M059J (cell line): ENCODE measurements at regions not wholly inside any gene's neighbourhood (a gene's known extent, or its start where the extent isn't known, plus 50 kb on each side); places are given as distances from the start of the nearest gene placed in this dataset.
A peak's percentile ranks its signal among the peaks of the same experiment; 100 is the strongest.

Experiments
- DNase-seq: peaks from one replicate; pipeline ENCODE4 v3.0.0-alpha.2; 2012; ENCODE audit warnings: low read depth

DNA sequence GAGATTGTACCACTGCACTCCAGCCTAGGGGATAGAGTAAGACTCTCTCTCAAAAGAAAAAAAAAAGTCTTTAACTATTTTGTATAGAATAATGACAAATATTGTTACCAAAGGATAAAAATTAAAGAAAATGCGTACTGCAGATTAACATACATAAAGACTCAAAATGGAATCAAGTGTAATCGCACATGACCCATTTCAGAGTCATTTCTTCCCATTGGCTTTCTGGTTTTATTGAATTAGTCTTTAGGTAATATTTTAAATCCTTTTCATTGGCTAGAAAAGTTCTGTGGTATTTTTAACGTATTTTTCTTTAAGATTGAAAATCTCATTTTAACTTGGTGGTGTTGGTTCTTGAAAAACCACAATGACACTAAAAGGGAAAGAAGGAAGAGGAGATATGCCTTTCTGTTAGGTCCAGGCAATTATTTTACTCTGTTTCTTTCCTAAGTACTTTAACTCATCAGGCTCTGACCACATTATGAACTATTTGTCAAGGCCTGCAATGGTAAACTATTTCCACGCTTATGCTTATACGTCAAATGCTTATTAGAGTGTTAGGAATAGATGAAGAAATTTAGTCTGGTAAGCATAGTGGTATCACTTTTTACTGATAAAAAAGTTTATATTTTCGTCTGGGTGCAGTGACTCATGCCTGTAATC, 52.3 kb downstream of the PLEKHG1 start:
- no peak for DNase-seq

DNA sequence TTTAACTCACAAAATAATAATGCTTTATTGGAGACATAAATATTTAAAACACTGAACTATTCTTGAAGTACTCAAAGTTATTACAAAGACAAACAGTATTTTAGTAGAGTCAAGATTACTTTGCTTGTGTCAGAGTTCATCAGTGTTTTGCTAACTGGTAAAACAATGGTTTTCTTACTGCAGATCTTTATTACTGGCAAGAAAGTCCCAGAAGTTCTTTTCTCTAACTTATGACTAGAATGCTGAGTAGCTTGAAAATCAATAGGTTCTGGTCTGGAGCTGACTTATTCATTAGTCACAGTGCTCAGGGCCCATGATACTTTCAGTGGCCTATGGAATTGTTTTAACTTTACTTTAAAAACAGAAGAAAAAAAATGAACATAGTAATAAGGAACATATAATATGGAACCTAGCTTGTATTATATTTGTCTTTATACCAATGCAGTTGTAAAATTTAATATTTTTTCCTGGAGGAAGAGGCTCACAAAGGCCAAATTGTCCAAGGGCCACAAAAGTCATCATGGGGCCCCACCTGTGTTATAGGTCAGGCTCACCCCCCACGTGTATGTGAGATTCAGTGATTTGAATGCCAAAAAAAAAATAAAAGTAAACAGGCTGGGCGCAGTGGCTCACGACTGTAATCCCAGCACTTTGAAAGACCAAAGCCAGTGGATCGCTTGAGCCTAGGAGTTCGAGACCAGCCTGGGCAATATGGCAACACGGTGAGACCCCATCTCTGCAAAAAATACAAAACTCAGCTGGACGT, 53.3 kb downstream of the PLEKHG1 start:
- DNase-seq: no peak

DNA sequence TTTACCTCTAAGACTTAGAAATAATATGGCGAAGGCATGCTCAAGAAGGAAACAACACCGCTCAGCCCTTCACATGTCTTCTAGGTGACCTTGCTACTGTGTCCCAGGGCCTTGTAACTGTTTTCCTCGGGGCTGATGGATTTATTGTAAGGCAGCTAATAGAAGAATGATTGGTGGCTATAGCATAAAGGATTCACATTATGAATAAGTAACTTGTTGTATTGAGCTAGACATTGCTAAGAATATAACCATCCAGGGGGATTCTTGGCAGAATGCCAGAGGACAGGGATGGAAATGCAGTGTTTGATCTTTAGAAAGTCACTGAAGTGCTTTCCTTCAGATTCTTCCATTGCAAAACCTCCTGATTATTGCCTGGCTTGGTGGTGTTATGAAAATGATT, 54.9 kb downstream of the PLEKHG1 start:
- no peak for DNase-seq

DNA sequence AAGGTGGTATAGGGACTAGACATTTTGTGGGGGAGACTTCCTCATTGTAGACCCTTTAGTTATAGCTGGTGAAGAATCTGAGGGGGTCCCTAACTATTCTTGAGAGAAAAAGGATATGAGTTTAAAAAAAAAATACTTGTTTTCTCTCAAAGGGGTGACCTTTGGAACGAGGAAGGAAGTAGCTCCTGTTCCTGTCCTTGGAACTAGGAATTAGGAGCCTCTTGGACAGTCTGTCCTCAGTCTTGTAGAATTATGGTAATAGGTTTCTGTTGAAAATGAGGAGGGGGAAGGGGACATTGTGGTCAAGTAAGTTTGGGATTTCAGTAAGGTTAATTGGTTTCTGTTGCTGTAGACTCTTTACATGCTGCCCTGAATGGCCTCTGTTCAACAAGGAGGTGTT, 56.5 kb downstream of the PLEKHG1 start:
- DNase-seq: no peak

DNA sequence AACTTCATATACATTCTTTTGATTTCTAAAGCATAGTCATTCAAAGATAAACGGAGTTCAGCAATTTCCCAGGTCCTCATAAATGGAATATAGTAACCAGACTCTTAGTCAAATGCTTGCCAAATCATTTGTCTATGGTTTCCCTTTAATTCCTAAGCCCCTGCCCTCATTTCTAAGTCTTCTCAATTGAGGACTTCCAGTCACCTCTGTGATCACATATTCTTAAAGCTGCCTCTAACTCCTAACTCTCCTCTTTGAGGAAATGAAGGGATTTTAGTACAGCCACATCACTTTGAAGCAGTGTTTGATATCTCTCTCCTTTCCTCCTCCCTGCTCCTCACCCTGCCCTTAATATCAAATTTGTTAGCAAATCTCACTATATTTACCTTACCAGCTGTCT, 58.7 kb downstream of the PLEKHG1 start:
- DNase-seq: no peak

DNA sequence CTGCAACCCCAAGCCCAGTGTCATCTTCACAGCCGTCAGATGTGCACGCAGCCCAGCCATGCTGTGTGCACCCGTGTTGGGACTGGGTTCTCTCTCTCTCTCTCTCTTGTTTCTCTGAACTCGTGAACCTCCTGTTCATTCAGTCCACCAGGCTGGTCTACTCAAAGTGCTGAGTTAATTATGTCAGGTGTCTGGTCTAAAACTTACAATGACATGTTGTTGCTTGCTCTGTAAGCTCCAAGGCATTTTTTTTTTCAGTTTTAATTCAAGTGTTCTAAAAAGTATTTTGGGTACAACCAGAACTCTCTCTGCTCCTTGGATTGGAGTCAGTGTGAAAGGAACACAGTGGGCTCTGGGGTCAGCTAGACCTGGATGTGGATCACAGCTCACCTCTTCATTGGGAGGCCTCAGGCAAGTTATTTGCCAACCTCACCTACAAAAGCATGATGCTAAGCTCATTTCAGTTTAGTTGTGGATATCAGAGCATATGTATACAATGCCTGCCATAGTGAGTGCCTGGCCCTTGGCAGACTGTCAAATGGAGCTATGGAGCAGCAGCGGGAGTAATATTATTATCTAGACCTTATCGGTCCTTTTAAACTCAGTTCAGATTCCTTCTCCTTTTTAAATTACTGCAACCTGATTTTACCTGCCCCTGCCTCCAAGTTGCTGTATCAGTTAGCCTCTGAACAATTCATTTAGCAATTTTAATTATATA, 59.5 kb downstream of the PLEKHG1 start:
- no peak for DNase-seq

DNA sequence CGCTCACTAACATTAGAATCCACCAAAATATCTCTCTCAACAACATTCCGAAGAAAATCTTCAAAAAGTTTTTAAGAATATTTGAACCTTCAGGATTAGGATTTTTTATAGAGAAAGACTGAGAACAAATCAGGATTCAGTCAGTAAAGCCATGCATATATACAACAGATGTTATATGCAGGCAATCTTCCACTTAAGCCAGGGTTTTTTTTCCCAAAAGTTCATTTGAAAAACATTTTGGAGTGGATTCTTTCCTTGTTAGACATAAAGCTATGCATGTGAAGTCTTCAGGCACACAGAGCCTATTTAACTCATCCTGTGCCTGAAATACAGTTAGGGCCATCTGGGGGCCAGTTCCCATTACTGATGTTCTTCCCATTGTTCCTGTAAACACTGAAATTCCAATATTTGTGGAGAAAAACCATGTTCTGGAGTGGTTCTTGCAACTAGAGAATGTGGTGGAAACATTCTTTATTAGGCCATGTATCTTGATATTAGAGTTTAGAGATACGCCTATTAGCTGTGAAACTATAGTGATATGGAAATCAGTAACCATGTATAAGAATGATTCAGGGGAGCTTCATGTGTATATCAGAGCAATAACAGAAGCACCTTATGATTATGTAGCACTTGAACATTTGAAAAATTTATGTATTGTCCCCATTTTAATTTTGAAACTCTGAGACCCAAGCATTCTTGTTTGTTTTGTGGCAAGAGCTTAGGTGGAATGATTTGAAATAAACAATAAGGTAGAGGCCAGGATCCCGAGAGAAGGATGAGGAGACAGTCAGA, 61.7 kb downstream of the PLEKHG1 start:
- no peak for DNase-seq

DNA sequence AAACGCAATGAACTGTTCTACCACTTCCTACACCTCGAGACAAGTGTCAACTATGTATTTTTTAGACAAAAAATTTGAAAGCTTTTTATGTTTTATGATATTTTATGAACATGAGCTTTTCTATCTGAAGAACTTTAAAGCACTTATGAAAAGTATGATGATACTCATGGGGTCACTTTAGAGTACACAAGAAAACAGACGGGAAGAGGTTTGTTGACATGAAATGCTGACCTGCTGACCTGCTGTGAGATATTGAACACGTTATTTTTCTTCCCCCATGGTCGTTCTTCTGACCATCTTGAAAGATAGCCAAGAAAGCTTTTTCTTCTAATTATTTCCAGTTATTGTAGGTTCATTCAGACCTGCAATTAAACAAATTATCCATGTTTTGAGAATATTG, 63.1 kb downstream of the PLEKHG1 start:
- no peak for DNase-seq

DNA sequence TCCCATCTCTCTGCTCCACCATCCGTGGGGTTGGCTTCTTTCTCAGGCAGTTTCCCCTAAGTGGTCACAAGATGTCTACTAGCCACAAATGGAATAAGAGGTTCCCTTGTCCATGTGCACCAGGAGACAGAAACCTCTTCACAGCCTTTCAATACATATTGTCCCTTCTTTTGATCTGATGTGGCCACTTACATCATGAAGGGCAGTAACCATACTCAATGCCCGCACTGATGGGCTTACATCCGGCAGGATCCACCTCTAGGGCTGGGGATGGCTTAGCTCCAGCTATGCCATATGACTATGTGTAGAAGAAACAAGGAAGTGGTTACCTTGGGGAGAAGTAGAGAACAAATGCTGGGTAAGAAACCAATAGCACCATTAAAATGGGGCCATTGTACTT, 64.4 kb downstream of the PLEKHG1 start:
- no peak for DNase-seq

DNA sequence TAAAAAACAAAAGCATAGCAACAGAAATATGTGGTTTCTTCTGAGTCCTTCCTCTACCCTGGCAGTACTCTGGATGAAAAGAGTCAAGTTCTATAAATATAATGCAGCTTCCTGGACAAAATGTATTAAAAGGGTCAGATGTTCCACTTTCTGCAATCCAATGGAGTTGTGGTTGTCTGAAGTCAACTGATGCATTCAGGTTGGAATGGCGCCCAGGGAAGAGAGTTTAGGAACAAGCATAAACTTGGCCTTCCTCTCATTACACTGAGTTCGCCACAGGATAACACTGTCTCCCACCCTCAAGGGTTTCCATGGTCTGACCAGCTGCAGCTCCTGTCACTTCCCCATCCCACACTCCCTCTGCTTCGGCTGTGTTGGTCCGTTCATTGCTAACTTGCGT, 66.4 kb downstream of the PLEKHG1 start:
- DNase-seq: no peak

DNA sequence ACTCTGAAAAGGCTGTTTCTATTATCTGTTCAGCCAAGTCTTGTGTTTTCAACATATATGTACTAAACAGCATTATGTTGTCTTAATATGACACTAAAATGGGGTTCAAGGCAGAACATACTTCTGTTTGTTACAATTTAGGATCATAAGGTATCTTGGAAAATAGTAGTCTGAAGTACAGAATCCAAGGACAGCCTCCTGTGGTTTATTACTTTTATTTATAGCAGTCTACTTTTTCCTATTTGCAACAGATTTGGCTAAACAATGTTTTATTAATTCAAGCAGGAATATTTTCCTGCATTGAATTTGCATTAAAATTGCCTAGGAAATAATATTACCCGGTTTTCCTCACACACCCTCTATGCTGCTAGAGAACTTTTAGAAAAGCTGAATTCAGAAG, 67.7 kb downstream of the PLEKHG1 start:
- DNase-seq: no peak

DNA sequence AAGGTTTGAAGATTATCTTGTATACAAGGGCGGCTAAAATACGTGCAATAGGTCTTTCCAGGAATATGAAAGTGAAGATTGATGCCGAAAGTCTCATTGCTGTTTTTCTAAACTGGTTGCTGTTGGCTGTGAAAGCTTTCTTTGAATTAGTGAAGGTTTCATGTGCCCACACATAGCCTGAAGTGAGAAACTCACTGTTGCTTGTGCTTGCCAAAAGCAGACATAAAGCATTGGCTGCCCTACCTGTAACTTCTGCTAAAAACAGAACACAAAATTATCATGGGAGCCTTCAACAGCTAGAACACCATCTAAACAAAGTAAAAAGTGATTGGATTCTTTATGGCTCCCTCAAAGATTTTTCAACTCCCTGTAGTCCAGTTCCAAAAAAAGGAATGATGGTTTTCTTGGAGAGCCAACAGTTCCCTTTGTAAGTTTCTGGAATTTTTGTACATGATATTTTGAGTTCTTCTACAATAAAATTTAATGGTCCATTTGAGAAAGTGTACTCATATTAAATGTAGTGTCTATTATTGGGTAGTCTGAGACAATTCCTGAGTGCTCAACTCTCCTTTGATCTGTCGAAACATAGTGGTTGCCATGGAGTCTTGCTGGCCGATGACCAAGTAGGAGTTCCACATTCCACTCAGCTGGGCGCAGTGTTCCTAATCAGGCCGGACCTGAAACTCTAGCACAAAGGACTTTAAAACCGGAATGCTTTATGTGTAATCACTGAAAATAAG, 68.5 kb downstream of the PLEKHG1 start:
- DNase-seq: peak; percentile 42

DNA sequence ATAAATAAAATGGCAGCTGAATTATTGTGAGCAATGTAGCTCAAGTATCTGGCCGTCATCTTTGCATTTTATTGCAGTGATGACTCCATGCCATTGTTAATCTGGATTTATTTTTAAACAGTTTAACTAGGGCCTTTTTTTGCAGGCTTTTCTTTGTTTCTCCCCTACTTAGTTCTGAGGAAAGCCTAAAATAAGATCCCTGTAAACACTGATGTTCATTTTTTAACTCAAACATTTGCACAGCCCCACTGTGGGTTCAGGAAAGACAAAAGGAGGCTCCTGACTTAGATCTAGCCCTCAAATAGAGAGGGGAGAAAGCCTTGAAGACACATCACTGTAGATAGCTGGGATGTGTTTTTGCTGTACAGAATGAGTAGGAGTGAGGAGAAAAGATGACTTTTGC, 69.2 kb downstream of the PLEKHG1 start:
- DNase-seq: no peak

DNA sequence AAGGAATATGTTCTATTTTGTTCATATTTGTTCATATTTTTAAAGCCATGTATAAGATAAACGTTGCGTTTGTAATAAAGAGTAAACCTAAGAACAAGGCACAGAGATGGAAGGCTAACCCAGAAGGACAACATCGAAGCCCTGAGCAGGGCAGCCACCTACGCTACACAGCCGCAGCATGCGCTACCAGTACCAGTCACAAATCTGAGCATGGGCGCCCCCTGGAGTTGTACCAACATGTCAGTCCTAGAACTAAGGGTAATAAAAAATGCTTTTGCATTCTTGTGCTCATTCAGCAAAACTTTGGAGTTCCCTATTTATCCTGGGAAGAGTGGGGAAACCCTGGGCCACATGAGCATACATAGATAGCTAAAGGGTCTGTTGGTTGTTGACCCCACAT, 70.6 kb downstream of the PLEKHG1 start:
- no peak for DNase-seq

DNA sequence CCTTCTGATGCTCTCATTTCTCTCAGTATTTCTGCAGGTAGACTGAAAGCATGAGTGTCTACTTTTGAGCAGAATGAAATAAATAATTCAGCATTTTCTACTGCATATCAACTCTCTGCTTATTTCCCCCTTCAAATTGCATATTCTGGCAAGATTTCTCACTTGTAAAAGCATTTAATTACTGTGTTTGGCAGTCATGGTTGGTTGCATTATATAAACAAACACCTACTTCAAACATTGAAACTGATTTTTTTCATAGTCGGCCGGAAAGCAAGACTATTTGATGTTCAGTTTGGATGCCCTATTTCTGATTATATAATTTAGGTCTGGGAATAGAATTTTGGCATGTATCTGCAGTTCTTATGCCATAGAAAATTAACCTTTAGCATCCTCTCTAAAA, 73.1 kb downstream of the PLEKHG1 start:
- DNase-seq: no peak

DNA sequence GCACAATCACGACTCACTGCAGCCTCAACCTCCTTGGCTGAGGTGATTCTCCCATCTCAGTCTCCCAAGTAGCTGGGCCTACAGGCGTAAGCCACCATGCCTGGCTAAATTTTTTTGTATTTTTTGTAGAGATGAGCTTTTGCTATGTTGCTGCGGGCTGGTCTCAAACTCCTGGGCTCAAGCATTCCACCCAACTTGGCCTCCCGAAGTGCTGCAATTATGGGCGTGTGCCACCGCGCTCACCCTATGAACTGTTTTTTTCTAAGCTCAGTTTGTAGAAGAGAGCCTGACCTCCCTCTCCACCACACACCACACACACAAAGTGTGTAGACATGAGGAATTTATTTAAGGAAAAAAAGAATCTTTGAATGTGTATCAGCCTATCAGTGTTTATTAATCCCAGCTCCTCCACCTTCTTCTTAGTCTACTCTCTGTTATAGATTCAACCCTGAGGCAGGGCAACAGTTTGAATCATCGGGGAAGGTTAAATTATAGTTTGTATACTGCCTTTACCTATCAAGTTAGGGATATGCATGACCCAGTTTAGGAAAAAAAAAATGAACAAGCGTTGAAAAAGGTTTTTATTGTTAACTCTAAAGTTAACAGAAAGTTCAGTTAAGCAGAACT, 74.1 kb downstream of the PLEKHG1 start:
- no peak for DNase-seq

DNA sequence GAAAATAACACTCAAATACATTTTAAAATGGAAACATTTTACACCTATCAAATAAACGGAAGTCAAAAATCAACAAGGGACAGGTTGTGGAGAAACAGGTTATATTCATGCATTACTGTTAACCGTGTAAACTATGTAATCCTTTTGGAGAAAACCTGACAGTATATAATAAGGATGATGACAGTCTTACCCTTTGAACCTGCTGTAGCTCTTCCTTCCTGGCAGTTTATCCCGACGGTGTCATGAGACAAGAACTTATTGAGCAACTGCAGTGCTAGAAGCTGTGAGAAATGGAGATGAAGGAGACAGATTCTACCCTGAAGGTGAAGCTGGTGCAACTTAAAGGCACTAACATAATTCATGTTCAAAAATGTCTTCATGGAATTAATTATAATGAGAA, 76.7 kb downstream of the PLEKHG1 start:
- no peak for DNase-seq

DNA sequence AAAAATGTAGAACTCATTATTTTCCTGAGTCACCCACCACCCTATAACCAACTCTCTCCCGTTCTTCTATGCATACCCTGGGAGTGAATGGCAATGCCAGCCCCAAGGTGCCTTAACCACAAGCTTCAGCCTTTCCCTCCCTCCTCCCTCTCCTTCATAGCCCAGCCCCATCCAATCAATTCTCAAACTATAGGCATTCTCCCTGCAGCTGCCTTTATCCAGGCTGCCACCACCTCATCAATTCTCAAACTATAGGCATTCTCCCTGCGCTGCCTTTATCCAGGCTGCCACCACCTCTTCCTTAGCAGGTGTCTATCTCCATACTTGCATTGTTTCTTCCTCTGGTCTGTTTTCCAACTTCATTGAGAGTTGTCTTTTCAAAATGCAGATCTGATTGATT, 77.1 kb downstream of the PLEKHG1 start:
- DNase-seq: no peak

DNA sequence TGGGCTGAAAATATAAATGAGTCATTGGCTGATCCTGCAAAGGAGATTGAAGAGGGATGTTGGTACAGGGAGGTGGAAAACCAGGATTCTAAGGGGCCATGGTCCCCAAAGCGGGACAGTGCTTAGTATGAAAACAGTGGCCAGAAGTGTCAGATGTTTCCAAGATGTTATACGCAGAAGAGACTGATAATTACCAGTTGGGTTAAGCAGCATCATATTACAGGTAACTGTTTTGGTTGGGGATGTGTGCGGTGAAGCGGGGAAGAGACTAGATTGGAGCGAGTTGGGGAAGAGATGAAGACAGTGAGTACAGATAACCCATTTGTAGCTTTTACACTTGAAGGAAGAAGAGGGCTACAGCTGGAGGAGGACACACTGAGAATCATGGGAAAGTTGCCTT, 80.8 kb downstream of the PLEKHG1 start:
- no peak for DNase-seq

DNA sequence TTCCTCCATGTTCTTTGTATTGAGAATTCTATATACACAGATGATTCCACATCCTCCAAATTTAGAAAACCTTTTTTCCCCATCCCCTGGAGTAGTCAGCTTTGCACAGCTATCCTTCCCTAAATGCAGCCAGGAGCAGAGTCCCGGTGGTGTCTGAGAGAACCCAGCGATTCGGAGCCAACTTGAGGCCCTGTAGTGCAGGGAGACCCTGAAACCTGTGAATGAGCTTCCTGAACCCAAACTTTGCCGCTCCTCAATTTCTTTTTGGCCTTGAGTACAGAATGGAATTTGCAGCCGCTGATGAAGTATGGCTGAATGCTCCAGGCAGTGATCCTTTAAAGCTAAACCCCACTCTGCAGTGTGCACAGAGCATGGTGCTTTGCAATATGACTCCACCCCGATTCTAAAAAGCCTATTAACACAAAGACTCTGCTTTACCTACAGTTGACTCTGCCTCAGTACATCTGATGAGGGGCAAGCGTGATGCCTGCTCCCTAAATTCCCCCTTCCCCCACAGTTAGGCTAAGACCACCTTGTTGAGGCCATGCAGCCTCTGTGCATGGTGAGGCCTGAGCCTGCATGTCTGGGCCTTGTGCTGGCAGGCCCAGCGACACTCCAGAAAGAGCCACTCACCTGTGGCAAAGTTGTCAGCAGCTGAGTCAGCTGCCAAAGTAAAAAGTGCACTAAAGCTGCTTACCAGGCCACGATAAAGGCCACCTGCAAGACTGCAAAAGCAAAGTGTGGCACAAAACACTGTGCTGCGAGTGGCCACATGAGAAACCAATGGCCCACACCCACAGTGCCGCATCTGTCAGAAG, 82.1 kb downstream of the PLEKHG1 start:
- no peak for DNase-seq
